Muscle of arm (tissue), 1 donor: ENCODE measurements at regions not wholly inside any gene's neighbourhood (a gene's known extent, or its start where the extent isn't known, plus 50 kb on each side); places are given as distances from the start of the nearest gene placed in this dataset.
"Not testable (repeated sequence)": the region's sequence is repeated elsewhere in the genome, so short reads cannot be mapped to it uniquely, and the experiment has no call there.

ENCODE experiments used
- DNase-seq: peaks from one replicate; pipeline ENCODE4 v3.0.0-alpha.2; 2013

DNA sequence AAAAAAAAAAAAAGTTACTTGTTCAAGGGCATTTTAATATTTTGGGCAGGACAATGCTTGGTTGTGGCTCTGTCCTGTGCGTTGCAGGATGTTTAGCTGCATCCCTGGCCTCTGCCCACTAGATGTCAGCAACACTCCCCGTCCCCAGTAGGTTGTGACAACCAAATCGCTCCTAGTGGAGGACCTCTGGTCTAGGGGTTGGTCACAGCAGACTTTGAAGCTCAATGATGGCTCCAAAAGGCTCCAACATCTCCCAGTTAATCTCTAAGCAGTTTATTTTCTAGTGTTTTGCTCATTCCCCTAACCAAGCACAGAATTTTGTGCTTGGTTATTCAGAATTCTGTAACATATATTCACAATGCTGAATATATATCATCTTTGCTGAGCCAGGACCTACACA lies 67.0 kb downstream of the CHRNA1 start:
- DNase-seq = peak; percentile 46

DNA sequence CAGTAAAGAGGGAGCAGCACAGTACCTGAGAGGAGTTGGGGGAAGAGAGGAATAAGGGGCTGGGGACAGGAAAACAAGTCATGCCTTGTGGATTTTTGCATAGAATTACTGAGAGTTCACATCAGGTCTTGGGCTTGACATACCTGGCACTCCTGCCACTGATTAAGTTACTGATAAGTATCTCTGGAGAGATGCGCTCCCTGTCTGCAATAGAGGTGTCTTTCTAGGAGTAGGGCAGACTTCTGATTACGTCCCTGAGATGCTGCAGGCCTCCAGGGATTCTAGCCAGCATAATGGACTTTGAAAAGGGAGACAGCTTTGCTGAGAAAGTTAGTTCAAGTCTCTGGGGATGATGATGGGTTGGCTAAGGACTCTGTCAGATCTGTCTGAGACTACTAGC lies 69.4 kb downstream of the CHRNA1 start:
- DNase-seq = no peak

DNA sequence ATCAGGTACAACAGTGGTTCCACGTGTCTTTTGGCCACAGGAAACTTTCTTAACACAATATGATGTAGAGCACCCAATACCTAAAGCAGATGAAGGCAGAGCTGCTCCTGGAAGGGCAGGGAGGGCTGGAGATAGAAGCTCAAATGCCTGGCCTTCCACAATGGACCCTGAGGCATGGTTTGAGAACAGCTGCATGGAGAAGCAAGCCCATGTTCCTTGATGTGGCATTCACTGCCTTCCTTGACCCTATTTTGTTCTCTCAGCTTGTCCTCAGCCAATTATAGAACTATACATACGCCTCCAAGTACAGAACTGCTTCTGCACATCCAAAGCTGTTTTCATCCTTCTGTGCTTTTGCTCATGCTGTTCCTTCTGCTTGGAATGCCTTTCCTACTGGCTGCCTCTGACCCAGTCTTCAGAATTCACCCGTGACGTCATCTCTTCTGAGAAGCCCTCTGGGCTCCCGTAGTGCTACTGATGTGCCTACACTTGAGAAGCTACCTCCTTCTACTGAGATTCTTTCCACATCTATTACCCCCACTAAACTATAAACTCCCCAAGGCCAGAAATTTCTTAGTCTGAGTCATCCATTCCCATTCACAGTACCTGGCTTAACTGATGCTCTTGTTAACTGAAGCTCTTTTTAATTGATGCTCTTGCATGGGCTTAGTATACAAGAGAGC lies 69.9 kb downstream of the CHRNA1 start:
- no peak for DNase-seq

GRCh38 chr2:174693344-174693743 lies 70.9 kb downstream of the CHRNA1 start:
- DNase-seq = no peak

GRCh38 chr2:174692256-174692919 lies 71.9 kb downstream of the CHRNA1 start:
- no peak for DNase-seq

- DNase-seq = no peak
These were observed 73.0 kb downstream of the CHRNA1 start for GRCh38 chr2:174691201-174691779.

DNA sequence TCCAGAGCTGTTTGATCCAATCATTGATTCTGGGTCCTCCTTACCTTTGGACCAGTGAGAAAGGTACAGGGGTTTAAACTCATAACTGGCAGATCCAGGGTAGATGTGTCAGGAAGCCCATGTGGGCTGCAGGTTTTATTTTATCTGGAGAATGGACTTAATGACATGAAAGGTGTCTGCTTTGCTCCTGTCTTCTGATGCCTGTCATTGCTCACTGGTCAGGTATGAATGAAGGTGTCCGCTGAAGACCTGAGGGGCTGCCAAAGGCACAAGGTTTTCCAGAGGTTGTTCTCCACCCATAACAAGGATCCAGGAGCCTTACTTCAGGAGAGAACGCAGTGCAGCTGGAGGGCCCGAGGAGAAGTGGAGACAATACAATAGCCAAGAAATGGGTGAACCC lies 74.2 kb downstream of the CHRNA1 start:
- no peak for DNase-seq

DNA sequence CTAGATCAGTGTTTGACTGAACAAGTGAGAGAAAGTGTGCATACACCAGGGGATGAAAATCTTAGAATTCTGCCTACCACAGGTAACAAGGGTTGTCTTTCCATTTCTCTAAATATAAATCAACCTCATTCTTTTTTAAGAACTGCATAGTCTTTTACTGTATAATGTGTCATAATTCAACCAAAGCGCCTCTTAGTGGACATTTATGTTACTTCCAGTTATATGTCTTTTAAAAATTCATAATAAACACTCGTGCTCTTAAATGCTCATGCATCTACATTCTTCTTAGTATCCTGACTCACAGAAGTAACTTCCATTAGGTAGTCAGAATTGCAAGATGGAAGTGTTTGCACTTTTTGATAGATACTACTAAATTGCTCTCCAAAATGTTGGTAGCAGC lies 76.2 kb downstream of the CHRNA1 start:
- DNase-seq = no peak

GRCh38 chr2:174686430-174686829 lies 77.8 kb downstream of the CHRNA1 start:
- no peak for DNase-seq

GRCh38 chr2:174683392-174683759 lies 80.9 kb downstream of the CHRNA1 start:
- peak; percentile 62 for DNase-seq

DNA sequence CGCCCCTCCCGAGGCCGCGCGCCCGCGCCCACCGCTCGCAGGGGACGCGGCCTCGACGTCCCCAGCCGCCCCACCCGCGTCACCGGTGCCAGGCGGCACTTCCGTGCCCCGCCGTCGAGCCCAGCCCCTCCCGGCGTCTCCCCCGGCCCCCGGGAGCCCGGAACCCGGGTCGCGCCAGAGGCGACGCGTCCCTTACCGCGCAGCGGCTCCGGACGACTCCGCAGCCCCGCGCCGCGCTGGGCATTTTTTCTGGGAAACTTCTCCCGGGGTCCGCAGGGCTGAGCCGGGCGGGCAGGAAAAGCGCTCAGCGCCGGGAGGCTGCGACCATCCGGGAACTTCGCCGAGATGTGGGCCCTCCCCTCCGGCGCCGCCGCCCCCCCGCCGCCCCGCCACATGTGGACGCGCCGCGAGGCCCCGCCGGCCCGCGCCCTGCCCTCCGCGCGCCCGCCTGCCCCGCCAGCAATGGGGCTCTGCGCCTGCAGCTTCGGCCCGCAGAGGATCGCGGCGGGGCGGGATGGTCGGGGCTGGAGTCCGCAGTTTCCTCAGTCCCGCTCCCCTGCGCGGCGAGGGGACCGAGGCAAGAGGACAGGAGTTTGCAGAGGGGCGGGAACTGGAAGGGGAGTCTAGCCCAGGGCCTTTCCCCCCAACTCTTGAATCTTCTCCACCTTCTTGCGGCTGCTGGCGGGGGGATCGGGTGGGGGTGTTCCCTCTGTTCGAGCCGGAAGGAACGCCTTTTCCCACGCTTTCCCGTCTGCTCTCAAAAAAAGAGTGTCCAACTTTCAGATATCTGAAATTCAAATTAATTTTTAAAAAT lies 81.5 kb downstream of the CHRNA1 start:
- peak; percentile 76 for DNase-seq

GRCh38 chr2:174682007-174682577 lies 82.2 kb downstream of the CHRNA1 start:
- DNase-seq = peak; percentile 57

DNA sequence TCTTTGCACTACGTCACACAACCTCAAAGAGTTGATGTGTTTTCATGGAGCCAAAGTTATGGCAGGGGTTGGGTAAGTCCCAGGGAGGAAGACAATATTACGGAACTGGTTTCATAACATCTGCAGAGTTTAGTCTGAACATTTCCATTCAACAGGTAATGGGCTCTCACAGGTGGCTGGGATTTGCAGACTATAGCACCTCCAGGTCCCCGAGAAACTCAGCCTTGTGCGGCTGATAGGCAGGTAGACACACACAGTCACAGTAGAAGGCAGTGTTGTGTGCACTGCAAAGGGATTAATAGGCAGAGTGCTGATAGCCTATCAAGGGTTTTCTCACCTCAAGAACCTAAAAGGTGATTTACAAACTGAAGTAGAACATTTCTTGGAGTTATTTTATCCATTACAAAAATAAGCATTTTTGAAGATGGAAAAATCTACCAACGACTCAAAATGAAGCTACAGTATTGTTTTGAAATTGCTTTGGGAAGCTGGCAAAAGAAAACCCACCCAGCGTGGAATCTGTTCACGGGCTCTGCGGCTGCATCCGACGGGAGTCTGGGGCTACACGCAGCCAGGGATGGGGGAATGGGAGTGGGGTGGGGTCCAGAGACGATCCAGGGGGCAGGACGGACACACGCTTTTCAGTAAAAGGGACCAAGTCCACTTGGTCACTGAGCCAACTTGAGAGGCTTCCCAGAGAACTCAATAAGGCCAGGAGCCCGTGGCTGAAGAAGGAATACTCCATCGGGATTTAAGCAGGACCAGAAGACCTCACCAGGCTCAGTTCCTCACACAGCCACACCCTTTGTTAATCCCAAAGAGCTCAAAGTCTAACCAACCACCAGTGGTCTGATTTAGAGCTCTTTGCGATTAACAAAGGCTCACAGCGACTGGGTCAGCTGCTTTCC lies 82.9 kb downstream of the CHRNA1 start:
- DNase-seq = no peak

DNA sequence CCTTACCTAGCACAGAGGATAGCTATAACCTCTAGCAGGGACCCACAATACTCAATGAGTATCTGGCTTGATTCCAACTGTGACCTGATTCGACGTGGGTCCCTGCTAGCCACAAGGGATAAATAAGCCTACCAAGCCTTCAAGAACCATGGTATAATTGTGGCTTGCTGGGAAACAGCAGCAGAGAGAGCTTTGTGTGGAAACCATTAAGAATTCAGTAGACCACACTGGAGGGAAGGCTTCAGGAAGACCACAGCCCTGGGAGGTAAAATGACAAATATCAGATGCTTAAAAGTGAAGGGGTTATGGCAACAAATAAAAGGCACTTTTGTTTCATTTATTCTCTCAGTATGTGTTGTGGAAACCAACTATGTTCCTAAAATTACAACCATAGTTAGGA lies 82.6 kb upstream of the WIPF1 start:
- no peak for DNase-seq

DNA sequence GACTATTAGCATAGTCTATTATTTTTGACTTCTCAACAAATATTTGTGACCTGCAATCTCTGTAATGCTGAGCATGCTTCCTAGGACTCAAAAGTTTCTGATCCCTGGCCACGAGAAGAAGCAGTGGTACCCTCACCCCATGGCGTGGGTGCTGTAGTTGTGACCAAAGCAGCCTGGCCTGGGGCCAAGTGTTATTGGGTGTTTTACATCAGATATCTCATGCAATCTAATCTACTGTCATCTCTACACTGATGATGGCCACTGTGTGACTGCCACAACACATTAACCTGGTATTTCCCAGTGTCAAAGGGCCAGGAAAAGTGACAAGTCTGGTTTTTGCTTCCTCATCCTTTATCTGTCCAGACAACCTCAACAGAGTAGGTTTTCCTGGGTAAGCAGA lies 80.8 kb upstream of the WIPF1 start:
- no peak for DNase-seq

- DNase-seq = no peak
These were observed 78.0 kb upstream of the WIPF1 start for GRCh38 chr2:174675615-174676014.

- DNase-seq = peak; percentile 52
These were observed 76.3 kb upstream of the WIPF1 start for GRCh38 chr2:174673876-174674275.

- DNase-seq = peak; percentile 52
These were observed 75.8 kb upstream of the WIPF1 start for GRCh38 chr2:174673440-174673839.

GRCh38 chr2:174671532-174671931 lies 73.9 kb upstream of the WIPF1 start:
- DNase-seq = not testable (repeated sequence)

GRCh38 chr2:174670446-174670845 lies 72.8 kb upstream of the WIPF1 start:
- DNase-seq = no peak

GRCh38 chr2:174669336-174669735 lies 71.7 kb upstream of the WIPF1 start:
- no peak for DNase-seq
